GM12865 (cell line): ENCODE measurements at regions not wholly inside any gene's neighbourhood (a gene's known extent, or its start where the extent isn't known, plus 50 kb on each side); places are given as distances from the start of the nearest gene placed in this dataset.
"Not testable (repeated sequence)": the region's sequence is repeated elsewhere in the genome, so short reads cannot be mapped to it uniquely, and the experiment has no call there.

Experiments used
- DNase-seq: peaks from one replicate; pipeline ENCODE4 v3.0.0; 2010; ENCODE audit warnings: low read depth
- H3K4me3 ChIP-seq: 2 replicates; pipeline ENCODE4 v1.5.1; 2011; ENCODE audit warnings: mild to moderate bottlenecking, low read depth, low read length, control low read depth
- TF ChIP-seq, protein P1 (sequence below): IDR thresholded peaks from 2 replicates; pipeline ENCODE4 v1.5.1; 2011; ENCODE audit warnings: low read length, control low read depth, low read depth, inconsistent platforms; ENCODE audit not compliant: insufficient read depth; ENCODE audit errors: missing control alignments

DNA sequence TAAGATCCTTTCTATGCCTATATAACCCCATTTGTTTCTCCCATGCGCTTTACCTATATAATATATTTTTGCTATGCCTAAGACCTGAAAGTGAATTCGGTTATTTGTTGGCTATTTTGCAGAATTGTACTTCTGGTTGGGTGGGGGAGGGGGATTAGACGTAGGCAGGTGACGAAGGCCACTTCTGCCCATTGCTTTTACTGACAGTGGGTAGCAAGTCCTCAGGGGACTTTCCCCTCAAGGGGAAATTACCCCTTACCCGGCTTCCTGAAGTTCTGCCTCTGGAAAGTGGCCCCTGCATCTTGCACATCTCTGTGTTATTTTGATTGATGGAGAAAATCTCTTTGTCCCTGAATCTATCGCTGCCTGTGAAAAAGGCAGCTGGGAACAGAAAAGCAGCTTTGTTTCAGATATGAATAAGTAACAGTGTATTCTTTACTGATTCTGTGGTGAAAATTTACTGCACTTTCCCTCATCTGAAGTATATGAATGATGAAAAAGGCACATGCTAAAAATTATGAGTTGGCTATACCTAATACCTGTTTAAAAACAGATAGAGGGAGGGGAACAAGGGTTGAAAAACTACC, 133.9 kb downstream of the UTRN start:
- no peak overlapping the region for H3K4me3 ChIP-seq
- TF ChIP-seq, protein P1, sequence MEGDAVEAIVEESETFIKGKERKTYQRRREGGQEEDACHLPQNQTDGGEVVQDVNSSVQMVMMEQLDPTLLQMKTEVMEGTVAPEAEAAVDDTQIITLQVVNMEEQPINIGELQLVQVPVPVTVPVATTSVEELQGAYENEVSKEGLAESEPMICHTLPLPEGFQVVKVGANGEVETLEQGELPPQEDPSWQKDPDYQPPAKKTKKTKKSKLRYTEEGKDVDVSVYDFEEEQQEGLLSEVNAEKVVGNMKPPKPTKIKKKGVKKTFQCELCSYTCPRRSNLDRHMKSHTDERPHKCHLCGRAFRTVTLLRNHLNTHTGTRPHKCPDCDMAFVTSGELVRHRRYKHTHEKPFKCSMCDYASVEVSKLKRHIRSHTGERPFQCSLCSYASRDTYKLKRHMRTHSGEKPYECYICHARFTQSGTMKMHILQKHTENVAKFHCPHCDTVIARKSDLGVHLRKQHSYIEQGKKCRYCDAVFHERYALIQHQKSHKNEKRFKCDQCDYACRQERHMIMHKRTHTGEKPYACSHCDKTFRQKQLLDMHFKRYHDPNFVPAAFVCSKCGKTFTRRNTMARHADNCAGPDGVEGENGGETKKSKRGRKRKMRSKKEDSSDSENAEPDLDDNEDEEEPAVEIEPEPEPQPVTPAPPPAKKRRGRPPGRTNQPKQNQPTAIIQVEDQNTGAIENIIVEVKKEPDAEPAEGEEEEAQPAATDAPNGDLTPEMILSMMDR = no peak
- no peak for DNase-seq

DNA sequence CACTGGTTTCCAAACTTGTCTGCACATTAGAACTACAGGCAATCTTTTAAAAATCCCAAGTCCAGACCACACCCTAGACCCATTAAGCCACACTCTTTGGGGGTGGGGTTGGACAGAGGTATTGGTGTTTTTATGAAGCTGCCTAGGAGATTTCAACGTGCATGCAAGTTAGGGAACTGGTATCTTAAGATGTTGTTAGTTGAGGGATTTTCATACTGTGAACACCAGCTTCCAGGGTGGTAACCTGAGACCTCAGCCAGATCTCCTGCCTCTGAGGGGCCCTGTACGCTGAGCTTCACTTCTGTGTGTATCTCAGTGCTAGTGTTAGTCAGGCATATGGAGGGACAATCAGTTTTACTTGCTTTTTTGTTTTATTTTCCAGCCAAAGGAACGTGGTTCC, 138.0 kb downstream of the UTRN start:
- H3K4me3 ChIP-seq = no peak overlapping the region
- TF ChIP-seq, protein P1 = no peak
- DNase-seq = no peak

DNA sequence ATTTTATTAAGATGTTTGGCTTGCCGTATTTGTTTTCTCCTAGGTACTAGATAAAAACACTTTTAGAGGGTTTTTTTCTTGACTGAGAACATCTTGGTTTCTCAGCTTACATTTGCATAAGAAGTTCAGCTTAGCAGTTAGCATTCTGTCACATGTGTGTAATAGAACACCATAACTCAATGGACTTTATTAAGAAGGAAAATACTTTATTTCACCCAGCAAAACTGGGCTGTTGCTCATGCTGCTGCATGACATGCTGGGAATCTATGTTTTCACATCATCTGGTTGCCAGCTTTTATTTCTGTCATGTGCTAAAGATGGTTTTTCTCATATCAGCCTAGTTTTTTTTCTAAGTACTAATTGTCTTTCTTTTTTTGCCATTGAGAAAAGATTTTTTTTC, 144.6 kb downstream of the UTRN start:
- H3K4me3 ChIP-seq = no peak overlapping the region
- no peak for DNase-seq
- TF ChIP-seq, protein P1 = no peak

DNA sequence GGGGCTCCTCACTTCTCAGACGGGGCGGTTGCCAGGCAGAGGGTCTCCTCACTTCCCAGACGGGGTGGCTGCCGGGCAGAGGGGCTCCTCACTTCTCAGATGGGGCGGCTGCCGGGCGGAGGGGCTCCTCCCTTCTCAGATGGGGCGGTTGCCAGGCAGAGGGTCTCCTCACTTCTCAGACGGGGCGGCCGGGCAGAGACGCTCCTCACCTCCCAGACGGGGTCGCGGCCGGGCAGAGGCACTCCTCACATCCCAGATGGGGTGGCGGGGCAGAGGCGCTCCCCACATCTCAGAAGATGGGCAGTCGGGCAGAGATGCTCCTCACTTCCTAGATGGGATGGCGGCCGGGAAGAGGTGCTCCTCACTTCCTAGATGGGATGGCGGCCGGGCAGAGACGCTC, 148.3 kb downstream of the UTRN start:
- not testable (repeated sequence) for DNase-seq, H3K4me3 ChIP-seq

DNA sequence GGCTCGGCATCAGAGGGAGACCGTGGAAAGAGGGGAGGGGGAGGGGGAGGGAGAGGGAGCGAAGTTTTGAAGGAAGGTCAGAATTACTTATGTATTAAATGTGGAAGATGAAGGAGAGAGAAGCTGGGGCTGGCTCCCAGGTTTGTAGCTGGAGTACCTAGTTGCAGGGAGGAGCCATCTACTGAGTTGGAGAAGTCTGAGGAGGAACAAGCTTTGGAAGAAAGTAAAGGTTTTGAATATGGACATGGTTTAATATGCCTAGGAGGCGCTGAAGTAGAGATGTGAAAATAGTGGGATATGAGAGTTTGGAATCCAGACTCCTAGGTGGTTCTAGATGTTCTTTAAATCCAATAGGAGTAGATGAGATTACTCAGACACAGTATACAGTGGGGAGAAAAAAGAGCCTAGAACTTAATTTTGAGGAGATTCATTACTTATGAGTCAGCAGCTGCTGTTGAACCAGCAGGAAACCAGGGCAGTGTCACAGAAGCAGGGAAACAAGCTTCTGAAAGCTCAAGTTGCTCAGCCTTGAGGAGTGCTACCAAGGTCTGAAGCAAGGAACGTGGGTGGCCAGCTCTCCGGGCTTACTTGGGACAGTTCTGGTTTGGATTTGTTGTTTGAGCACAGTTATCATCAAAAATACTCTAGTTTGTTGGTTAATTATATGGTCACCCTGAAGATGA, 149.3 kb downstream of the UTRN start:
- DNase-seq = no peak

DNA sequence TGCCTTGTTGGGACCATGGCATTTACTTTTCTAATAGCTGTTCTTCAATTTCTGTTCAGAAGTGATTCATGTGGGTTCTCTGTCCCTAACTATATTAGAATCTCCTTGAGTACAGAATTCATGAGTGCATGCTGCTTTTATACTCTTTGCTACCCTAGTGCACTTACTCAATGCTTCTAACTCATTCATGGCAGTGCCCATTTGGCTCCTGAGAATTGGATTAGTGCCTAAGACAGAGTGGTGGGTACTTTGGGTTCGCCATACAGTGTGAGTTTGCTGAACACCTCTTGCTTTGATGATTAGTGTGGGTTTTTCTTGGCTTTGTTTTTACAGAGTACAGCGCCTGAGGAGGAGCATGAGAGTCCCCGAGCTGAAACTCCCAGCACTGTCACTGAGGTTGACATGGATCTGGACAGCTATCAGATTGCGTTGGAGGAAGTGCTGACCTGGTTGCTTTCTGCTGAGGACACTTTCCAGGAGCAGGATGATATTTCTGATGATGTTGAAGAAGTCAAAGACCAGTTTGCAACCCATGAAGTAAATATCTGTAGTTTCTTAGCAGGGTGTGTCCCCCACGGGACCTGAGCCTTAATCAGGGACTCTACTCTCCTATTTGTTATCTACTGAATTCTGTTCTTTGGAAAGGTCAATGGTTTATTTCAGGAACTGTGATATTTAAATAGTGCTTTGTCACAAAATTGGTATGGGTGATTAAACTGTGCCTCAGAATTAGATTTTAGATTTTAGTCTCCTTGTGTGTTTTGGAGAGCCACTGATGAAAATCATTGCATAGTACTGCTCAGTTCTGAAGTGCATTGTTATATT, 150.7 kb downstream of the UTRN start:
- no peak for DNase-seq
- no peak overlapping the region for H3K4me3 ChIP-seq
- TF ChIP-seq, protein P1 = no peak

More for the DNA sequence above, 149.3 kb downstream of the UTRN start:
- no peak overlapping the region for H3K4me3 ChIP-seq
- TF ChIP-seq, protein P1 = no peak

DNA sequence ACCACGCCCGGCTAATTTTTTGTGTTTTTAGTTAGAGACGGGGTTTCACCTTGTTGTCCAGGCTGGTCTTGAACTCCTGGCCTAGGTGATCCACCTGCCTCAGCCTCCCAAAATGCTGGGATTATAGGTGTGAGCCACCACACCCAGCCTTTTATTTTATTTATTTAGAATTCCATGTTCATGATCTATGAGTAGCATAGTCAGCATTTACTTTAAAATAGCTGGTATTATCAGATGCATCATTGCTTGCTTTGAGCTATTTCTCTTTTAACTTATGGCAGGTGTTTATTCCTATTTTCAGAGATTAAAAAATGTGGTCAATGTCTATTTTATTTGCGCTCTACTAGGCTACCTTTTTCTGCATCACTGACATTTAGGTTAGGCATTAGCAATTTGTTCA, 152.0 kb downstream of the UTRN start:
- DNase-seq = no peak
- H3K4me3 ChIP-seq = no peak overlapping the region
- TF ChIP-seq, protein P1 = no peak
